Endothelial cell of umbilical vein (primary cell): ENCODE measurements at regions not wholly inside any gene's neighbourhood (a gene's known extent, or its start where the extent isn't known, plus 50 kb on each side); places are given as distances from the start of the nearest gene placed in this dataset.

Source experiments
- BruUV-seq: library from RNA; stranded (reverse); fragments of 400-500 nt; replicated peaks from 2 replicates; lab custom pipeline; 2021; lab: Mats Ljungman, UMichigan
- CTCF ChIA-PET: fragments of 300-600, 350-600 bp; sonication (Branson Sonifier 250); formaldehyde crosslinking; loops from one replicate; lab custom pipeline; 2021; ENCODE audit warnings: antibody characterized with exemption, inconsistent platforms; lab: Charles Lee
- POLR2A ChIA-PET: fragments of 300-600, 350-600 bp; sonication (Branson Sonifier 250); formaldehyde crosslinking; loops from one replicate; lab custom pipeline; 2021; ENCODE audit warnings: antibody characterized with exemption, inconsistent platforms; lab: Charles Lee
- DNase-seq: peaks from one replicate; pipeline ENCODE4 v3.0.0-alpha.2; 2011; ENCODE audit warnings: low read depth, low spot score
- FAIRE-seq: peaks from 2 replicates; lab custom pipeline; 2011; peaks lifted over from hg19 to GRCh38; lab: Jason Lieb, UNC
- H2AFZ ChIP-seq: 2 replicates; pipeline ENCODE4 v1.6.0; 2012; ENCODE audit warnings: low read depth, low read length, control low read depth, inconsistent platforms
- H3K27ac ChIP-seq: 2 replicates; pipeline ENCODE4 v1.5.1; 2011; ENCODE audit warnings: low read depth, mild to moderate bottlenecking, control low read depth, low read length, moderate library complexity; ENCODE audit not compliant: insufficient read depth
- H3K27me3 ChIP-seq, 2 experiments: 2 replicates each; pipeline versions ENCODE4 v1.6.0 to v1.6.1; 2011; ENCODE audit warnings: low read length in 2 of 2, mixed read lengths in 1 of 2; ENCODE audit not compliant: control insufficient read depth in 2 of 2, insufficient read depth in 2 of 2
- H3K36me3 ChIP-seq, 2 experiments: 2 replicates in 1 of 2; 3 replicates in 1 of 2; pipeline ENCODE4 v1.5.1; 2011; ENCODE audit warnings: low read length in 2 of 2, mild to moderate bottlenecking in 1 of 2, moderate library complexity in 1 of 2; ENCODE audit not compliant: control insufficient read depth in 2 of 2, insufficient read depth in 2 of 2; ENCODE audit errors: extremely low read depth in 1 of 2
- H3K4me1 ChIP-seq: 3 replicates; pipeline ENCODE4 v1.5.1; 2011; ENCODE audit warnings: mild to moderate bottlenecking, low read length; ENCODE audit not compliant: control insufficient read depth, insufficient read depth; ENCODE audit errors: extremely low read depth
- H3K4me2 ChIP-seq: 2 replicates; pipeline ENCODE4 v1.6.1; 2011; ENCODE audit warnings: low read length, control low read depth, mixed read lengths; ENCODE audit not compliant: insufficient read depth
- H3K4me3 ChIP-seq, 3 experiments: fragments of 200-600 bp in 1 of 3; sonication (generic), shearing (Covaris generic) in 1 of 3; replicated peaks in 1 of 3; 2 replicates each; pipeline ENCODE4 v1.5.1; 2011 to 2016; ENCODE audit warnings: control low read depth in 3 of 3, low read length in 3 of 3, mild to moderate bottlenecking in 2 of 3, inconsistent platforms in 1 of 3, low read depth in 1 of 3, moderate library complexity in 1 of 3; ENCODE audit not compliant: insufficient read depth in 1 of 3
- H3K79me2 ChIP-seq: 2 replicates; pipeline ENCODE4 v1.6.0; 2012; ENCODE audit warnings: low read length, inconsistent platforms; ENCODE audit not compliant: control insufficient read depth, insufficient read depth
- H3K9ac ChIP-seq: replicated peaks from 2 replicates; pipeline ENCODE3; 2011; ENCODE audit warnings: low read length, control low read depth; ENCODE audit not compliant: insufficient read depth; ENCODE audit errors: extremely low read depth
- H3K9me1 ChIP-seq: replicated peaks from 3 replicates; pipeline ENCODE4 v1.6.0; 2011; ENCODE audit warnings: mild to moderate bottlenecking, low read length; ENCODE audit not compliant: control insufficient read depth, insufficient read depth; ENCODE audit errors: extremely low read depth
- H3K9me3 ChIP-seq: replicated peaks from 2 replicates; pipeline ENCODE4 v1.5.1; 2012; ENCODE audit warnings: low read length, inconsistent platforms; ENCODE audit not compliant: control insufficient read depth, insufficient read depth
- H4K20me1 ChIP-seq: replicated peaks from 2 replicates; pipeline ENCODE3; 2011; ENCODE audit warnings: mild to moderate bottlenecking, low read length; ENCODE audit not compliant: control insufficient read depth, insufficient read depth; ENCODE audit errors: extremely low read depth
- CTCF ChIP-seq, 2 donors: IDR thresholded peaks; 1 replicate in 1 of 2; 2 replicates in 1 of 2; pipeline ENCODE4 v1.5.1; 2011; ENCODE audit warnings: low read length in 2 of 2, mild to moderate bottlenecking in 2 of 2, moderate library complexity in 2 of 2, control low read depth in 1 of 2, inconsistent platforms in 1 of 2, low read depth in 1 of 2; ENCODE audit not compliant: insufficient read depth in 1 of 2; ENCODE audit errors: extremely low read depth in 1 of 2
- EZH2 ChIP-seq: IDR thresholded peaks from 2 replicates; pipeline ENCODE4 v1.6.1; 2012; ENCODE audit warnings: borderline replicate concordance, low read depth, mild to moderate bottlenecking, moderate library complexity, low read length, inconsistent platforms; ENCODE audit not compliant: severe bottlenecking
- FOS ChIP-seq: IDR thresholded peaks from 2 replicates; pipeline ENCODE4 v1.6.1; 2011; ENCODE audit warnings: mild to moderate bottlenecking, low read length, moderate library complexity, borderline replicate concordance; ENCODE audit not compliant: insufficient read depth
- GATA2 ChIP-seq: IDR thresholded peaks from 2 replicates; pipeline ENCODE4 v1.7.0; 2011; ENCODE audit warnings: low read depth, mild to moderate bottlenecking, moderate library complexity, mixed read lengths, low read length; ENCODE audit not compliant: insufficient read length, insufficient read depth
- JUN ChIP-seq: IDR thresholded peaks from 2 replicates; pipeline ENCODE4 v1.6.1; 2011; ENCODE audit warnings: borderline replicate concordance, low read depth; ENCODE audit not compliant: insufficient read length, insufficient read depth
- MAX ChIP-seq: IDR thresholded peaks from 2 replicates; pipeline ENCODE4 v1.6.1; 2011; ENCODE audit not compliant: insufficient read depth, insufficient read length
- MYC ChIP-seq: IDR thresholded peaks from one replicate; pipeline ENCODE4 v1.6.1; 2011; ENCODE audit warnings: mild to moderate bottlenecking, low read depth, low read length
- POLR2A ChIP-seq: IDR thresholded peaks from 2 replicates; pipeline ENCODE4 v1.6.1; 2012; ENCODE audit warnings: low read depth, mild to moderate bottlenecking, control low read depth, low read length
- POLR2AphosphoS5 ChIP-seq: IDR thresholded peaks from 2 replicates; pipeline ENCODE4 v1.6.1; 2012; ENCODE audit warnings: low read depth, mild to moderate bottlenecking, control low read depth, low read length, moderate library complexity; ENCODE audit not compliant: insufficient read depth
- dilution Hi-C: fragments of 300-500 bp; cut with MboI; formaldehyde crosslinking; loops from one replicate; pipeline ENCODE4 v1.15.0; 2019; ENCODE audit warnings: low sequenced_read_pairs; ENCODE audit not compliant: extremely low pct_ligation_motif_present
- intact Hi-C: fragments of 100-400 bp; cut with micrococcal nuclease; formaldehyde crosslinking; loops from one replicate; pipeline ENCODE4 v1.10.0; 2022

GRCh38 chr16:74221828-74222227, 74.8 kb upstream of the PSMD7 start:
- BruUV-seq = no TSS peak
- CTCF ChIA-PET = no interaction called here
- H3K9me3 ChIP-seq = no peaks in the 10 kb centered on the region
- POLR2A ChIA-PET = no interaction called here
- dilution Hi-C loops = no loop called here
- no peak overlapping the region for H2AFZ ChIP-seq
- no peaks in the 10 kb centered on the region for H3K9me1 ChIP-seq
- DNase-seq = no peak
- H3K4me1 ChIP-seq = no peaks in the 10 kb centered on the region
- H3K27ac ChIP-seq = no peak overlapping the region
- no peak overlapping the region for H3K4me2 ChIP-seq
- no peaks in the 10 kb centered on the region for H3K36me3 ChIP-seq
- no peaks in the 10 kb centered on the region for H4K20me1 ChIP-seq
- H3K27me3 ChIP-seq = no peaks in the 10 kb centered on the region
- FAIRE-seq = no peak
- intact Hi-C loops = no loop called here
- H3K79me2 ChIP-seq = no peaks in the 10 kb centered on the region
- TF ChIP-seq FOS (no peak), POLR2AphosphoS5 (no peak), MYC (no peak), CTCF (IDR thresholded peaks at IDR 0.05; ENCODE audit: extremely low read depth in 1 of 2, insufficient read depth in 1 of 2, low read depth in 1 of 2, low read length in 2 of 2) (no peak), EZH2 (no peak), JUN (no peak), MAX (no peak), POLR2A (no peak), GATA2 (no peak)
- H3K9ac ChIP-seq = no peak overlapping the region
- H3K4me3 ChIP-seq = no peak overlapping the region
